ENCODE measurements at regions not wholly inside any gene's neighbourhood (a gene's known extent, or its start where the extent isn't known, plus 50 kb on each side); places are given as distances from the start of the nearest gene placed in this dataset.
A peak's percentile ranks its signal among the peaks of the same experiment; 100 is the strongest.

DNA sequence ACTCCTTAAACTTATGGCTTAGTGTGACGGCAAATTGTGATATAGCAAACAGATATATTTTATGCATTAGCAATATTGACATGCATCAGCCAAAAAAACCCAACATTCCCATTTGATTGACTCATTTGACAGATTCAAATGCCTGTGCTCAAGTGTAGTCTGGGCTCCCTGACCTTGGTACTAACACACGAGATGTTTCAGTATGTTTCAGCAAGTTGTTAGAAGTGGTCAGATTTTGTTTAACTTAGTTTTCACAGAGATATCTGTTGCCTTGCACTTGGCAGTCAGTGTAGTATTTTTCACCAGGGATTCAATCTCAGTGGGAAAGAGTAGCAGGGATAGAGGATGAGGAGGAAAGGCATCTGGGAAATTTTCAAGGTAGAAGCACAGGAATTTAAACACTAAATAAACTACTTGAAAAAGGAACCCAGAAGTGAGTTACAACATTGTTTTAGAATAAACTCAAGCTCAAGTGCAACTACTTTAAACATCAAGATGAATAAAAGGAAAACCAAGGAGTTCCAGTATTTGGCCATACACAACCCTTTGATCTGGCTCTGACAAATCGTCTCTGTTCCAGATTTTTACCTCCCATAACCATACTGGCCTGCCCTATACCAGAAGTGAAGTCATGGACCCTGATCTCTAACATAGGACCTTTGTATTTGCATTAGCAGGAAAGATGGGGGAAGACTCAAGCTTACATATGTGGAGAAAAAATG, 56.5 kb upstream of the BLID start:
- DNase-seq (no peak), ATAC-seq (no peak)
- no peaks in the 10 kb centered on the region for H3K4me1 Mint-ChIP-seq
- H3K9me3 Mint-ChIP-seq (ENCODE audit: low read depth) = no peaks in the 10 kb centered on the region
- CTCF ChIA-PET = no interaction called here
- no peaks in the 10 kb centered on the region for H3K36me3 Mint-ChIP-seq (ENCODE audit: low read depth)
- intact Hi-C loops (cut with DNase I, micrococcal nuclease) = no loop called here
- H3K27ac Mint-ChIP-seq = no peak overlapping the region
- POLR2A ChIA-PET = no interaction called here
- H3K4me3 Mint-ChIP-seq = no peak overlapping the region
- H3K27me3 Mint-ChIP-seq = peaks cover 4% of the 10 kb centered on the region

DNA sequence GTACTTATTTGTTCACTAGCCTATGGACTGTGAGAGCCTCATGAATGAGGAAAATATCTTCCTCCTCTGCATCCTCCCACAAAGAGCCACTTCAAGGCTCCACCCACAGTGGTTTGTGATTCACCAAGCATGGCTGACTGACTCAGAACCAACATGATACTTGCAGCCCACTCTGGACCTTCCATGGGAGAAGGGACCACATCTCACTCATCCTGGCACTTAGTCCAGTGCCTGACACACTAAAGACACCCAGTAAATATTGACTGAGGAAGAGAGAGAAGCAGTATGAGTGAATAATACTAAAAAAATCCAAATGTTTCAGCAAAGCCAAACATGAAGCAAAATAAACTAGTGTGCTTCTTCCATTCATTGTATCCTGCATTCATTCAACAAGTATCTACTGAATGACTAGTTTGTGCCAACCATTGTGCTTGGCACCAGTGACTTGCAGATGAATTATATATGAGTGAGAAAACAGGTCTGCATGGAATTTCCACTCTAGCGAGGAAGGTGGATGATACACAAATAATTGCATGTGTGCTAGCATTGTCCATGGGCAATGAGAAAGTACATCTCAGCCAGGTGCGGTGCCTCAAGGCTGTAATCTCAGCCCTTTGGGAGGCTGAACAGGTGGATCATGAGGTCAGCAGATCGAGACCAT, 54.9 kb upstream of the BLID start:
- H3K27me3 Mint-ChIP-seq = peaks cover 6% of the 10 kb centered on the region
- DNase-seq (peak; percentile 6), ATAC-seq (peak; percentile 49)
- H3K36me3 Mint-ChIP-seq (ENCODE audit: low read depth) = no peaks in the 10 kb centered on the region
- no peaks in the 10 kb centered on the region for H3K4me1 Mint-ChIP-seq
- POLR2A ChIA-PET = no interaction called here
- no peak overlapping the region for H3K27ac Mint-ChIP-seq
- no peak overlapping the region for H3K4me3 Mint-ChIP-seq
- intact Hi-C loops (cut with DNase I, micrococcal nuclease) = no loop called here
- no peaks in the 10 kb centered on the region for H3K9me3 Mint-ChIP-seq (ENCODE audit: low read depth)
- CTCF ChIA-PET = interaction anchor here (0.7 kb wide), 2 partner anchors 46 to 1084 kb away, joined by 3 read pairs; no protein-coding TSS in a partner anchor

DNA sequence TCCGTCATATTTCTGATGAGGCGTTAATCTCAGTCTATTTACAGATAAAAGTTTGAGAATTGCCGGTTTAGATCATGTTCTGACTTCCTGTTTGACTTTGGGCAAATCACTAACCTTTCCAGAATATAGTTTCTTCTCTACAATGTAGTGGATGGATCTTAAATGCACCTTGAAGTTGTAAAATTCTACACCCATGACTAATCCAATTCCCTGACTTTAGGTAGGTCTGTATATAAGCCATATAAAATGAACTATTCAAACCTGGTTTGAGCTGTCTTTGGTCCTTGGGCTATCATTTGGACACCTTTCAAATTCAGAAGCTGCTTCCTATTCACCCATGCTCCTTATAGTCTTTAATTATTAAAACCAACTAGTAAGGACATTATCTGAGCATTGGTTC, 52.2 kb upstream of the BLID start:
- Mint-ChIP-seq H3K4me3 (no peak overlapping the region), H3K36me3 (ENCODE audit: low read depth) (no peaks in the 10 kb centered on the region), H3K4me1 (no peaks in the 10 kb centered on the region), H3K27ac (no peak overlapping the region), H3K27me3 (peaks cover 4% of the 10 kb centered on the region), H3K9me3 (ENCODE audit: low read depth) (no peaks in the 10 kb centered on the region)
- POLR2A ChIA-PET = no interaction called here
- CTCF ChIA-PET = no interaction called here
- DNase-seq (no peak), ATAC-seq (no peak)
- intact Hi-C loops (cut with DNase I, micrococcal nuclease) = no loop called here

DNA sequence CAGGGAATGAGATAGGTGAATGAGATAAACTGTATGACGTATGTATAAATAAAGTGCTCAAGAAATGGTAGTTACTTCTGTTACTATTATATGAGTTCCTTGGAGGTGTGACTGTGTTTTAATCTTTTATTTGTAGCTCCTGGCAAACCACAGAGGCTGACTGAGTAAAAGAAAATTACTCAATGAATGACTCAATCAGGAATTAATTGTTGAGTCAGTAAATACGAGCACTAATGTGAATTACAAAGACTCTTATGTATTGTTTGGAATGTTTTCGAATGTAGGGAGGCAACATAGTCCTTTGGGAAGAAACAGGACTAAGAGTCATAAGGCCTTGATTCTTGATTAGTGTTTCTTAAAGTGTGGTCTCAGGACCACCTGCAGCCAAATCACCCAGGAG, 51.1 kb upstream of the BLID start:
- Mint-ChIP-seq H3K36me3 (ENCODE audit: low read depth) (no peaks in the 10 kb centered on the region), H3K4me1 (no peaks in the 10 kb centered on the region), H3K27ac (no peak overlapping the region), H3K4me3 (no peak overlapping the region), H3K27me3 (peaks cover 2% of the 10 kb centered on the region), H3K9me3 (ENCODE audit: low read depth) (no peaks in the 10 kb centered on the region)
- CTCF ChIA-PET = no interaction called here
- POLR2A ChIA-PET = no interaction called here
- ATAC-seq = no peak
- no peak for DNase-seq
- intact Hi-C loops (cut with DNase I, micrococcal nuclease) = no loop called here

DNA sequence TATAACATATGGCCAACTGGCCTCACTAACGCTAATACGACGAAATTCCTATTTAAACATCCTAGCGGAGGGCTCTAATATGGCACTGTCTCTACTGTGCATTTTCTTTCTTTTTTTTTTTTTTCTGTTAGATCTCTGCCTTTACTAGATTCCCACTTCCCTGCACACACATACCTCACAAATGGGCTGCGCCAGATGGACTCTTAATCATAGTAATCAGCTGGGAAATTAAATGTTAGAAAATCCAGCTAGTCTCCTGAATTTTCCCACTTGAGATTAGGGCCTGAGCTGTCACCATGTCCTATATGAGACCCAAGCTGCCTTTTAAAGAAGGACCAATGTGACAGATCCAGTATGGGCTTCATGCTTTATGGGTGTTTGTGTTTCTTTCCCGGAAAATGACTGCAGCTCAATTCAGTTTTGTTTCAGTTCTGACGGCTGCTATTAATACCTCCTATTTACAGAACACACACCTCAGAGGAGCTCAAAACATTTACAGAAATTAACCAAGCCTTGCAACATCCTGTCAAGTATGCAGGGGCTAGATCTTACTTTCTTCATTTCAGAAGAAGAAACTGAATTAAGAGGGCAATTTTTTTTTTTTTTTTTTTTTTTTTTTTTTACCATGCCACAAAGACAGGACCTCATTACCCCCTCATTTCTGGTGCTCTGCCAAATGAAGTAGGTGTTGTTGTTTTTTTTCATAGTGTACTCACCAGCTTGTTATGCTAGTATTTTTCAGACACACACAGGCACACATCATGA, 49.8 kb upstream of the BLID start:
- ChIA-PET CTCF (no interaction called here), POLR2A (interaction anchor here (0.6 kb wide), 1 partner anchor 1078 kb away, joined by 3 read pairs; no protein-coding TSS in a partner anchor)
- ATAC-seq (no peak), DNase-seq (no peak)
- Mint-ChIP-seq H3K9me3 (ENCODE audit: low read depth) (no peaks in the 10 kb centered on the region), H3K36me3 (ENCODE audit: low read depth) (no peaks in the 10 kb centered on the region), H3K27me3 (peaks cover 2% of the 10 kb centered on the region), H3K4me3 (no peak overlapping the region), H3K27ac (no peak overlapping the region), H3K4me1 (no peaks in the 10 kb centered on the region)
- intact Hi-C loops (cut with DNase I, micrococcal nuclease) = no loop called here
